ENCODE measurements at regions not wholly inside any gene's neighbourhood (a gene's known extent, or its start where the extent isn't known, plus 50 kb on each side); places are given as distances from the start of the nearest gene placed in this dataset.

DNA sequence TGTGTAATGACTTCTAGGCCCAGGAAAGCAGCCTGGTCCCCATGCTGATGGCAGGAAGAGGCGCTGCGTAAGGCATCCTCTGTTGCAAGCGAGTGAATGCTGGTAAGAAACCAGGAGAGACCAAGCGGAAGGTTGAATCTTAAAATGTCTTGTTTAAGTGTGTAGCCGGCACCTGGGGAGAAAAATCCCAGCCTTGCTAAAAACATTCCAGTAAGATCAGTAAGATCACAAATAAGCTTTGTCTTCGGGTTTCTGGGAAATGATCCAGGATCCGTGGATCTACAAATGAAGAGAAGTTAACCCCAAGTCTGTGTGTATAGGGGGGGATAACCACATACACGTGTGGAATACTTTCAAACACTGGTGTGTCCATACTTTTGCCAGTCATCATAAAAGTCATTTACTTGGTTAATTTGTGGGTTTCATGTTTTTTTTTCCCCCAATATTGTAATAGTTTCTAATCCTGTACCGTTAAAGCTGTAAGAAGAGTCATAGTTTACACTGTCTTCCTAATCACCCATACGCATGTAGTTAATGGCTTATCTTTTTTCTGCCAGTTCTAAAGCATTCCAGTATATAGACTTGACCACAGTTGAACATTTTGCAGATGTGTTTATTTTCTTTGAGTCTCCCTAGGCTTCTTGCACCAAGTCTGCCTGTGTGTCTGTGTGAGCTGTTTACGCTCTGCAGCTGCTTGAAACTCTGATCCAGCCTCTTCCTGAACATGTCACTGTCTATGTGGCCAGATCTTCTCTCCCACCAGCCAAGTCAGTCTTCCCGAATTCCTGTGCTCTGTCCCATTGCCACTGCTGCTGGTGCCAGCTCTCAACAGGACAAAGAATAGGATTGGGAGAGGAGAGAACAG lies 135.9 kb upstream of the ARL4C start:
- Histone ChIP-seq H3K27ac (ENCODE audit: low read length) (no peak overlapping the region), H3K9ac (ENCODE audit: low read depth, low read length) (no peak overlapping the region)
- no peak for ATAC-seq (ENCODE audit: insufficient read depth, low read depth)

DNA sequence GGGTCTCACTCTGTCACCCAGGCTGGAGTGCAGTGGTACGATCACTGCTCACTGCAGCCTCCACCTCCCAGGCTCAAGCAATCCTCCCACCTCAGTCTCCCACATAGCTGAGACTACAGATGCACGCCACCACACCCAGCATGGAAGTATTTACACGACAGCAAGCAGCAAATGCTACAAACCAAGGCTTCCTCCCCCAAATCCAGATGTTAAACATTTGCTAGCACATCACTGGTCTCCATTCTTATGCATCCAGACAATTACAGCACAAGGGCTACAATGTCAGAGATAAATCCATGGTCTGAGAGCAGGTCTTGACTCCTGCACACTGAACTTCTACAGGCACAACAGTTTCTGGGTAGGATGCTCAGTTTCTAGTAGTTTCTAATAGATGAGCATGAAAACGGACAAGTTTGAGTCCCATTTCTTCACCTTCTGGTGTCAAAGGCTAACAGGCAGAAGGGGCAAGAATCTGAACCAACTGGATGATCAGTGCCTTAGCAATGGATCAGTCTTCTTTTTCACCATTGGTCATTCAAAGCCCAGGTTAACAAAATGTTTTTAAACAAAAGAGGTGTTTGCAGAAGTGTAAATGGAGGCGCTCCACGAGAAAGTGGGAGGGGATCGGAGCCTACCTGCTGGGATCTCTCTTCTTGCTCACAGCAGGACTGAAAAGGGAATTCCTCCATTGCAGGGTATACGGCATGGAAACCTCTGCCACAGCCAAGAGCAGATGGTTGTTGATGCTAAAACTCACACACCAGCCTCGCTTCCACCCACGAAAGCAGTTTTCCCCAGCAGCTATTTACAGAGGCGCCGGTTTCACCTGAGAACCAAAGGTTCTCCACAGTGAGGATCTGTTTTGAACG lies 135.0 kb upstream of the ARL4C start:
- ATAC-seq (ENCODE audit: insufficient read depth, low read depth) (no peak), DNase-seq (no peak)
- H3K36me3 ChIP-seq (ENCODE audit: insufficient read depth, low read length): no peaks in the 10 kb centered on the region
- no peaks in the 10 kb centered on the region for H4K20me1 ChIP-seq (ENCODE audit: insufficient read depth, low read length)
- H3K9me3 ChIP-seq (ENCODE audit: insufficient read depth, low read length, severe bottlenecking): no peaks in the 10 kb centered on the region
- TF ChIP-seq, protein P1, sequence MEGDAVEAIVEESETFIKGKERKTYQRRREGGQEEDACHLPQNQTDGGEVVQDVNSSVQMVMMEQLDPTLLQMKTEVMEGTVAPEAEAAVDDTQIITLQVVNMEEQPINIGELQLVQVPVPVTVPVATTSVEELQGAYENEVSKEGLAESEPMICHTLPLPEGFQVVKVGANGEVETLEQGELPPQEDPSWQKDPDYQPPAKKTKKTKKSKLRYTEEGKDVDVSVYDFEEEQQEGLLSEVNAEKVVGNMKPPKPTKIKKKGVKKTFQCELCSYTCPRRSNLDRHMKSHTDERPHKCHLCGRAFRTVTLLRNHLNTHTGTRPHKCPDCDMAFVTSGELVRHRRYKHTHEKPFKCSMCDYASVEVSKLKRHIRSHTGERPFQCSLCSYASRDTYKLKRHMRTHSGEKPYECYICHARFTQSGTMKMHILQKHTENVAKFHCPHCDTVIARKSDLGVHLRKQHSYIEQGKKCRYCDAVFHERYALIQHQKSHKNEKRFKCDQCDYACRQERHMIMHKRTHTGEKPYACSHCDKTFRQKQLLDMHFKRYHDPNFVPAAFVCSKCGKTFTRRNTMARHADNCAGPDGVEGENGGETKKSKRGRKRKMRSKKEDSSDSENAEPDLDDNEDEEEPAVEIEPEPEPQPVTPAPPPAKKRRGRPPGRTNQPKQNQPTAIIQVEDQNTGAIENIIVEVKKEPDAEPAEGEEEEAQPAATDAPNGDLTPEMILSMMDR (IDR thresholded peaks at IDR 0.05; ENCODE audit: borderline replicate concordance, extremely low read depth, low read length, poor library complexity, severe bottlenecking): no peak
- TF ChIP-seq EZH2 (IDR thresholded peaks at IDR 0.05; ENCODE audit: borderline replicate concordance, low read depth, low read length, severe bottlenecking): no peak
- no peak overlapping the region for H3K4me3 ChIP-seq (ENCODE audit: low read depth in 1 of 2, low read length in 2 of 2)
- no peaks in the 10 kb centered on the region for H3K4me1 ChIP-seq (ENCODE audit: insufficient read depth, low read length)
- no peak overlapping the region for H3K9ac ChIP-seq (ENCODE audit: low read depth, low read length)
- H2AFZ ChIP-seq (ENCODE audit: low read depth, low read length): no peak overlapping the region
- H3K79me2 ChIP-seq (ENCODE audit: insufficient read depth, low read length): no peaks in the 10 kb centered on the region
- no peak overlapping the region for H3K4me2 ChIP-seq (ENCODE audit: insufficient read depth, low read length)
- H3K27me3 ChIP-seq (ENCODE audit: insufficient read depth, low read length, poor library complexity): peaks cover 25% of the 10 kb centered on the region
- no peak overlapping the region for H3K27ac ChIP-seq (ENCODE audit: low read length)

More for the DNA sequence above, 135.9 kb upstream of the ARL4C start:
- Histone ChIP-seq H4K20me1 (ENCODE audit: insufficient read depth, low read length) (no peaks in the 10 kb centered on the region), H3K4me1 (ENCODE audit: insufficient read depth, low read length) (no peaks in the 10 kb centered on the region), H3K36me3 (ENCODE audit: insufficient read depth, low read length) (no peaks in the 10 kb centered on the region), H2AFZ (ENCODE audit: low read depth, low read length) (no peak overlapping the region), H3K27me3 (ENCODE audit: insufficient read depth, low read length, poor library complexity) (peaks cover 25% of the 10 kb centered on the region), H3K9me3 (ENCODE audit: insufficient read depth, low read length, severe bottlenecking) (no peaks in the 10 kb centered on the region), H3K4me3 (ENCODE audit: low read depth in 1 of 2, low read length in 2 of 2) (no peak overlapping the region), H3K79me2 (ENCODE audit: insufficient read depth, low read length) (no peaks in the 10 kb centered on the region), H3K4me2 (ENCODE audit: insufficient read depth, low read length) (no peak overlapping the region)
- no peak for TF ChIP-seq EZH2 (IDR thresholded peaks at IDR 0.05; ENCODE audit: borderline replicate concordance, low read depth, low read length, severe bottlenecking)
- TF ChIP-seq, protein P1 (IDR thresholded peaks at IDR 0.05; ENCODE audit: borderline replicate concordance, extremely low read depth, low read length, poor library complexity, severe bottlenecking): no peak
- DNase-seq: no peak

DNA sequence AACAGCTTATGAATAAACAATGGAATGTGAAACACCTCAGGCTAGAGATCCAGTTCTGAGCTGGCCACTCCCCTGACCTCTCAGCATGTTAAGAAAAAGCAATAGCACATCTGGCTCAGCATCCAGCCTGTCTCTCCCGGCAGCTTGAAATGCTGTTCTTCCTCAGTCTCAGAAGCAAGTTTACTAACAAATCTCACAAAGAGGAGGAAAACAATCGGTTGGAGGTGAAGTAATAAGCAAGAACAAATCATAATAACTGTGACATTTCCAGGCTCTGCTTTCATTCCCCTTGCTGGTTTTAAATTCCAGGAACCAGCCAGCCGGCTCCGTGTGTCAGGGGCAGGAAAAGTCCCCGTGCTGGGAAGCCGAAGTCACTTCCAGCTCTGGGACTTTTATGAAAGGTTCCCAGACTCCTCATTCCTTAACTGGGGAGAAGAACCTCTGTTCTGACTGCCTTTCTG lies 133.9 kb upstream of the ARL4C start:
- Histone ChIP-seq H3K27me3 (ENCODE audit: insufficient read depth, low read length, poor library complexity) (peaks cover 25% of the 10 kb centered on the region), H3K4me2 (ENCODE audit: insufficient read depth, low read length) (no peak overlapping the region), H3K27ac (ENCODE audit: low read length) (no peak overlapping the region), H3K36me3 (ENCODE audit: insufficient read depth, low read length) (no peaks in the 10 kb centered on the region), H3K4me3 (ENCODE audit: low read depth in 1 of 2, low read length in 2 of 2) (no peak overlapping the region), H3K4me1 (ENCODE audit: insufficient read depth, low read length) (no peaks in the 10 kb centered on the region), H2AFZ (ENCODE audit: low read depth, low read length) (no peak overlapping the region), H4K20me1 (ENCODE audit: insufficient read depth, low read length) (no peaks in the 10 kb centered on the region), H3K9me3 (ENCODE audit: insufficient read depth, low read length, severe bottlenecking) (no peaks in the 10 kb centered on the region), H3K79me2 (ENCODE audit: insufficient read depth, low read length) (no peaks in the 10 kb centered on the region), H3K9ac (ENCODE audit: low read depth, low read length) (no peak overlapping the region)
- no peak for TF ChIP-seq EZH2 (IDR thresholded peaks at IDR 0.05; ENCODE audit: borderline replicate concordance, low read depth, low read length, severe bottlenecking)
- TF ChIP-seq, protein P1 (IDR thresholded peaks at IDR 0.05; ENCODE audit: borderline replicate concordance, extremely low read depth, low read length, poor library complexity, severe bottlenecking): no peak
- ATAC-seq (ENCODE audit: insufficient read depth, low read depth): no peak
- no peak for DNase-seq

Data from DND-41 (cell line).